IPS-NIHi7 (cell line): ENCODE measurements at regions not wholly inside any gene's neighbourhood (a gene's known extent, or its start where the extent isn't known, plus 50 kb on each side); places are given as distances from the start of the nearest gene placed in this dataset.
A peak's percentile ranks its signal among the peaks of the same experiment; 100 is the strongest.
"Not testable (repeated sequence)": the region's sequence is repeated elsewhere in the genome, so short reads cannot be mapped to it uniquely, and the experiment has no call there.

Source experiments
- DNase-seq: peaks from one replicate; pipeline ENCODE4 v3.0.0; 2012; ENCODE audit warnings: mixed read lengths; ENCODE audit errors: extremely low spot score

- DNase-seq: no peak
These were observed 83.6 kb upstream of the EPHB3 start for GRCh38 chr3:184477940-184478339.

- DNase-seq: no peak
These were observed 82.0 kb upstream of the EPHB3 start for GRCh38 chr3:184479426-184480126.

- DNase-seq: no peak
These were observed 80.8 kb upstream of the EPHB3 start for GRCh38 chr3:184480831-184481230.

GRCh38 chr3:184481984-184482671 lies 79.5 kb upstream of the EPHB3 start:
- no peak for DNase-seq

GRCh38 chr3:184485241-184485640 lies 76.3 kb upstream of the EPHB3 start:
- no peak for DNase-seq

GRCh38 chr3:184485906-184486305 lies 75.7 kb upstream of the EPHB3 start:
- no peak for DNase-seq

GRCh38 chr3:184486614-184487013 lies 75.0 kb upstream of the EPHB3 start:
- DNase-seq: no peak

- DNase-seq: no peak
These were observed 73.0 kb upstream of the EPHB3 start for GRCh38 chr3:184488577-184488976.

GRCh38 chr3:184489268-184489841 lies 72.2 kb upstream of the EPHB3 start:
- no peak for DNase-seq

GRCh38 chr3:184491011-184491576 lies 70.5 kb upstream of the EPHB3 start:
- no peak for DNase-seq

- no peak for DNase-seq
These were observed 69.5 kb upstream of the EPHB3 start for GRCh38 chr3:184491867-184492615.

GRCh38 chr3:184496933-184497332 lies 64.7 kb upstream of the EPHB3 start:
- no peak for DNase-seq

GRCh38 chr3:184497804-184498203 lies 63.8 kb upstream of the EPHB3 start:
- no peak for DNase-seq

GRCh38 chr3:184498986-184499606 lies 62.5 kb upstream of the EPHB3 start:
- DNase-seq: no peak

- peak; percentile 35 for DNase-seq
These were observed 61.2 kb upstream of the EPHB3 start for GRCh38 chr3:184500344-184500923.

- DNase-seq: no peak
These were observed 59.4 kb upstream of the EPHB3 start for GRCh38 chr3:184502123-184502667.

GRCh38 chr3:184502841-184503240 lies 58.7 kb upstream of the EPHB3 start:
- not testable (repeated sequence) for DNase-seq

GRCh38 chr3:184503647-184504046 lies 57.9 kb upstream of the EPHB3 start:
- DNase-seq: no peak

- DNase-seq: no peak
These were observed 56.3 kb upstream of the EPHB3 start for GRCh38 chr3:184505076-184505878.

- no peak for DNase-seq
These were observed 55.0 kb upstream of the EPHB3 start for GRCh38 chr3:184506561-184506991.
